ENCODE measurements at regions not wholly inside any gene's neighbourhood (a gene's known extent, or its start where the extent isn't known, plus 50 kb on each side); places are given as distances from the start of the nearest gene placed in this dataset.
A peak's percentile ranks its signal among the peaks of the same experiment; 100 is the strongest.

DNA sequence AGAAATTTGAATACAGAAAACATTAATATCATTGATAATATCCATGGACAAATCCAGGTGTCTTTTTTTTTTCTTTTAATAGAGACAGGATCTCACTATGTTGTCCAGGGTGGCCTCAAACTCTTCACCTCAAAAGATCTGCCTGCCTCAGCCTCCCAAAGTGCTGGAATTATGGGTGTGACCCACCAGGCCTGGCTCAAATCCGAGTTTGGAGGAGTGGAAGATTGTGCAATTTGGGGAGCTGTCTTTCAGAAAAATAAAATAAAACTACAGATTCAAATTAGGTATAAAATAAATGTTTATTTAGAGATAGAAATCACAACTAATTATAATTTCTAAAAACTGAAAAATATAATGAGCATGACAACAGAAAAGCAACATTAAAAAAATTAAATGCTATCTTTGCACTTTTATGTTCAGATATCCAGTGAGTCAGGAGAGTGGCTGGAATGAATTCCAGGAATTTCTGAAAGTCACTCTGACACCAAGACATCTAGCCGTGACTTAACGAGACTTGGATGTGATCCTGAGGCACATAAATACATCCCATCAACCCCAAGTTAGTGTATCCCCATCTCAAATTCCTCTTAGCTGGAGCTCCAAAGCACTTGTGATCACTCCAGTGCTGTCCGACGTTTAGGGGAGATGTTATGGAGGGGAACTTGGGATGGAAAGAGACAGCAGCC lies 128.6 kb upstream of the THY1 start:
- ATAC-seq = no peak
- intact Hi-C loops (cut with DNase I) = no loop called here
- DNase-seq (ENCODE audit: missing footprints) = no peak

DNA sequence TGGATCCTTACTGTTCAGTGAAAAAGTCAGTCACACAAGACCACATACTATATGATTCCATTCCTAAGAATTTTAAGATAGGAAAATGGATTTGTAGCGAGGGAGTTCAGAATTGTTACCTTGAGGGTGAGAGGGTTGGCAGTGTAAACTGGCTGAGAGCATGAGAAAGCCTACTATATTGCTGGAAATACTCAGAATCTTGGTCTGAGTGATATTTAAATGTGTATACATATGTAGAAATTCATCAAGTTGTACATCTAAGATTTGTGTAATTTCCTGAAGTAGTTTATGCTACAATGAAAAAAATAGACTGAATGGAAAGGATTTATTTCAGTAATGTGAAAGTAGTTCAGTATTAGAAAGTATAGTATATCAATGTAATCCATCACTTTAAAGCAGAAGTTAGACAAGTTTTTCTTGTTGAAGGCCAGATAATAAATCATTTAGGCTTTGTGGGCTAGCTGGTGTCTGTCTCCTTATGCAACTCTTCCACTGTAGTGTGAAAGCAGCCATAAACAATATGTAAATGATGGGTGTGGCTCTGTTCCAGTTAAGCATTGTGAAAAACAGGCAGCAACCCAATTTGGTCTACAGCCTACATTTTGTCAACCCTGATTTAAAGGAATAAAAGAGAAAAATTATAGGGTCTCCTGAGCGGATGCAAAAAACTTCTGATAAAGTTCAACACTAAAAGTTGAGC lies 127.2 kb upstream of the THY1 start:
- intact Hi-C loops (cut with DNase I) = no loop called here
- DNase-seq (ENCODE audit: missing footprints) (no peak), ATAC-seq (no peak)

DNA sequence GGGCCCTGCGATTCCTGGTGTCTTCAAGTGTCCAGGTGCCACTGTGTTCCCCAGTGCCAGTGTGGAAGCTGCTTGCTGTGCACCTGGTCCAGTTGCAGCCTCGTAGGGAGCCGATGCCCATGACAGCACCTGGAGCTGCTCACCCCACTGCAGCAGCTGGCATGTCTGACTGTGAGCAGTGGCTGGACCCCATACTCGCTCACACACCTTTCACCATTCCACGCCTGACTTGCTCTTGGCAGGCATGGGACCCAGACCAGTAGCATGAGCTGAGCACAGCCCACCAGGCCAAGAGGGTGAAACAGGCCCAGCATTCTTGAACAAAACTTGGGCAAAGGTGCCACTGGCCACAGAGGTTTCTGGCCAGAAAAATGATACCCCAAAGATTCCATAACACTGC lies 124.5 kb upstream of the THY1 start:
- ATAC-seq = no peak
- no peak for DNase-seq (ENCODE audit: missing footprints)
- intact Hi-C loops (cut with DNase I) = no loop called here

DNA sequence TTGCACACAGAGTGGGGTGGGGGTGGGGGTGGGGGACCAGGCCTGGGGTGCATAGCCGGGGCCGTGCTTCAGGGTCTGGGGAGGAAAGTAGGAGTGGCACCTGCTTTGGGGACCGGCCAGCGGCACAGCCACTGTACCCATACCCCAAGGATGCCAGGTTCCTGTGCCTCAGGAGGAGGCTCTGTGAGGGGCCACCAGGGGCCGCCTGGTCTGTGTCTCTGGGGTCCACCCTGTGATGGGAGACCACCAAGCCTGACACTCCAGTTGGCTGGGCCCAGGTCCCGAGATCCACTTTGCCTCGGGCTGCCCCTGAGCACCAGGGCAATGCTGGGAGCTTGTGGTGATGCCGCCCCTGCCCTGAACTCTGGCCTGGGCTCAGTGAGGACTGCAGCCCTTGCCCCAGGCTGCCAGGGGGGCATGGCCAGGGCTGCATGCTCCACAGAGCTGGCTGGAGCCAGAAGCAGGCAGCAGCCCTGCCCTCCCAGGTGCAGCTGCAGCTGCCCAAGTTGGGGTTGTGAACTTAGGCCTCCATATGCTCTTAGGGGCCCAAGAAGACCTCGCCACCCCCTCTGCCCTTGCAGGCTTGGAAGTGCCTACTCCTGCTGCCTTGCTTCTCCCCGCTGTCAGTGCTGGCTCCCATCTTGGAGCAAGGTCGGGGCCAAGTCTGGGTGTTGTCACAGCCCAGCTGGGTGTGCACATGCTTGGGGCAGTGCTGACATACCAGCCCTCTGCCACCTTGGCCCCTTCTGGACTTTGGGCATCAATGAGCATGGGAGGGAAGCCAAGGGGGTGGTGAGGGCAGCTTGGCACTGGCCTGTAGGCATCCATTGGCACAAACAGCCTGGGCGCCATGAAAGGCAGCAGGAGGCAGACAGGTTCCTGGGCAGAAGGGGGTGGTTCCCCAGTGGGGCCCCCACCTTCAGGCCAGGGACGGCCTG lies 123.3 kb upstream of the THY1 start:
- DNase-seq (ENCODE audit: missing footprints) (no peak), ATAC-seq (no peak)

DNA sequence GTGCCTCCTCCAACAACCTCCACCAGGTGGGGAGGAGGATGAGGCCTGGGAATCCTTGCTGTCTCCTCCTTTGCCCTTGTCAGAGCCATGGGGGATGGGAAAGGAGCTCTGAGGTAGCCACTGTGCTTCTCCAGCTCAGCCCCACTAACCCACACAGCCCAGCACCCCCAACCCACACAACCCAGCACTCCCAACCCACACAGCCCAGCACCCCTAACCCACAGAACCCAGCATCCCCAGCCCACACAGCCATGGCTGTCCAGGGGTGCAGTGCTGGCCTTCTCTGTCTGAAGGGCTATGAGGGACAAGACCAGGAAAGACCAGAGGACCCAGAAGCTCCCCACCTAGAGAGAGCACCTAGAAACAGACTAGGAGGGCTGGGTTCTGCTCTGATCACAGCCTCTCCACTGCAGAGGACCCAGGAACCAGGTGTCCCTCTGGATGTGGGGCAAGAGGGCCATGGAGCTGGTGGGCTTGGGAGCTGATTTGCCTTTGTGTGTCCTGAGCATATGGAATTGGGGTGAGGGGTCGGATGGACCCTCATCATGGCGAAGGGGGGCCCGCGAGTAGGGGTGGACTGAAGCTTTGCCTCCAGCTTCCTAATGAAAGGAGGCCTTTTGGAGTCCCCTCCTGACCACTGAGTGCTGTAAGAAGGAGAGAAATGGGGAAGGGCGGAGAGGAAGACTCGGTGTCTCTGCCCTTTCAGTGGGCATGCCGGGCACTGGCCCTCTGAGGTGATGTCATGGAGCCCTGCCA lies 117.6 kb upstream of the THY1 start:
- no peak for DNase-seq (ENCODE audit: missing footprints)
- intact Hi-C loops (cut with DNase I) = no loop called here
- no peak for ATAC-seq

More for the DNA sequence above, 123.3 kb upstream of the THY1 start:
- intact Hi-C loops (cut with DNase I) = no loop called here

DNA sequence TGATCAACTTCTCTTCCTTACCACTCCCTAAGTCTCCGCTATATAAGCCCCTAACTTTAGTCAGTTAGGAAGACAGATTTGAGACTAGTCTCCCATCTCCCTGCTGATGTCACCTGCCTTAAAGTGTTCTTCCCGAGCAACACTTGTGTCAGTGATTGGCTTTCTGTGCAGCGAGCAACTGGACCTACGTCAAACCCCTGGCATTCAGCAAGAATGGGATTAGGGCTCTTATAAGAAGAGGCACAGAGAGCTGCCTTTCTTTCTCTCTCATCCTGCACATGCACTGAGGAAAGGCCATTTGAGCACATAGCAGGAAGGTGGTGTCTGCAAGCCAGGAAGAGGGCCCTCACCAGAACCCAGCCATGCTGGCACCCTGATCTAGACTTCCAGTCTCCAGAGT lies 116.6 kb upstream of the THY1 start:
- ATAC-seq = no peak
- no peak for DNase-seq (ENCODE audit: missing footprints)
- intact Hi-C loops (cut with DNase I) = no loop called here

DNA sequence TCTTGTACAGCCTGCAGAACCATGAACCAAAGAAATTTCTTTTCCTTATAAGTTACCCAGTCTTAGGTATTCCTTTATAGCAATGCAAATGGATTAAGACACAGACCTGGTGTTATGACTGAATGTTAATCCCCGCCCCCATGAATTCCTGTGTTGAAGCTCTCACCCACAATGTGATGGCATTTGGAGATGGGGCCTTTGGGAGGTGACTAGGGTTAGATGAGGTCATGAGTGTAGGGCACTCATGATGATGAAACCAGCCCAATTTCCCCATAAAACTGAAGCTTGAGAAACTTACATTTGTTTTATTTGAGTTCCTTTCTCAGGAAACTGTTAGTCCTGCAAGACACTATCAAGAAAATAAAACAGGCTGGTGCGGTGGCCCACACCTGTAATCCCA lies 115.8 kb upstream of the THY1 start:
- intact Hi-C loops (cut with DNase I) = no loop called here
- DNase-seq (ENCODE audit: missing footprints) = no peak
- ATAC-seq = no peak

DNA sequence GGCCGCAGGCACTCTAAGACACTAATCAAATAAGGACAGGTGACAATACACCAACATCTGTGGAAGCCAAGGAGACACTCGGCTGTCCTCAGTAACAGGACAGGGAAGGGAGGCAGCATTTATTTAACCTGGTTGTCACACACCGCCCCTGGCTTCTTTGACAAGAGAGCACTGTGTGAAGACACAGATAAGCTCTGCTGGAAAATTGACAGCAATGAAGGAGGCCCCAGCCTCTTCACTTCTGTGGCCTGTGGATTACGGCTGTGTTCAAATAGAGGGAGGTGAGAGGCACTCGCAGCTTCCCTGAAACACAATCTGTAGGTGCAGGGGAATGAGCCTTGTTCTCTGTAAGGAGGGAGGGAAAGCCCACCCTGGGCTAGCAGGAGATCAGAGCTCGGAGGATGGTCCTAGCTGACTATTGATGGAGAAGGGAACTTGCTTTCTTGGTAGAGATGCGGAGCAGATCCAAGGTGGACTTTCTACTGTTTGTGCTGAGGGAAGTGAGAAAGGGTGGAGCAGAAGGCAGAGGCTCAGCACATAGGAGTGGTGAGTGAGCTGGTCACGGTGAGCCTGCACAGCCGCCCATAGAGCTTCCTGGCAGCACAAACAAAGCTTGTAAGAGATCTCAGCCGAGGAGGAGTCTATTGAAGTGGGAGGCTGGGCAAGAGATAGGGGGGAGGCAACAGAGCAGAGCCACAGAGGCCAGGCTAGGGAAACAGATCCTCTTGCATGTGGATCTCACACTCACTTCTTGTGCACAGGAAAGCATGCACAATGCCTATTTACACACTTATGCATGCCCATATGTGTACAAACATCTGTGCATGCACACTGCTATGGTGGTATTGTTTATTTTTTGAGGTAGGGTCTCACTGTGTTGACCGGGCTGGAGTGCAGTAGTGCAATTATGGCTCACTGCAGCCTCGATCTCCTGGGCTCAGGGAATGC lies 114.6 kb upstream of the THY1 start:
- no peak for DNase-seq (ENCODE audit: missing footprints)
- intact Hi-C loops (cut with DNase I) = no loop called here
- no peak for ATAC-seq

DNA sequence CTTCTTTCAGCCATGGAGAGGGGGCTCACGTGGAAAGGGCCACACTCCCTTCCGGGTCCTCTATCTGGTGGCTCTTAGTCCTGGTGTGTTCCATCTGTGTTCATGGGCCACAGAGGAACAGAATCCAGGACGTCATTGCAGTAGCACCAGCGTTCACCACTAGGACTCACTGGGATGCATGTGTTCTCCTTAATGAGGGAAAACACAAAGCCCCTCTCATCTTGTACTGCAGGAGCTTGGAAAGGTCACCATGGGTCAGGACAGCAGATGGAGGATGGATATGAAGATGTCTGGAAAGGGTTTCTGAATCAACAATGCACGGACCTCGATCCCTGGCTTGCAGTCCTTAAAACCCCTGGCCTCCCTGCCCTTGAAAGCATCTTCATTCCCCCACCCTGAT lies 113.8 kb upstream of the THY1 start:
- intact Hi-C loops (cut with DNase I) = no loop called here
- ATAC-seq (no peak), DNase-seq (ENCODE audit: missing footprints) (no peak)

DNA sequence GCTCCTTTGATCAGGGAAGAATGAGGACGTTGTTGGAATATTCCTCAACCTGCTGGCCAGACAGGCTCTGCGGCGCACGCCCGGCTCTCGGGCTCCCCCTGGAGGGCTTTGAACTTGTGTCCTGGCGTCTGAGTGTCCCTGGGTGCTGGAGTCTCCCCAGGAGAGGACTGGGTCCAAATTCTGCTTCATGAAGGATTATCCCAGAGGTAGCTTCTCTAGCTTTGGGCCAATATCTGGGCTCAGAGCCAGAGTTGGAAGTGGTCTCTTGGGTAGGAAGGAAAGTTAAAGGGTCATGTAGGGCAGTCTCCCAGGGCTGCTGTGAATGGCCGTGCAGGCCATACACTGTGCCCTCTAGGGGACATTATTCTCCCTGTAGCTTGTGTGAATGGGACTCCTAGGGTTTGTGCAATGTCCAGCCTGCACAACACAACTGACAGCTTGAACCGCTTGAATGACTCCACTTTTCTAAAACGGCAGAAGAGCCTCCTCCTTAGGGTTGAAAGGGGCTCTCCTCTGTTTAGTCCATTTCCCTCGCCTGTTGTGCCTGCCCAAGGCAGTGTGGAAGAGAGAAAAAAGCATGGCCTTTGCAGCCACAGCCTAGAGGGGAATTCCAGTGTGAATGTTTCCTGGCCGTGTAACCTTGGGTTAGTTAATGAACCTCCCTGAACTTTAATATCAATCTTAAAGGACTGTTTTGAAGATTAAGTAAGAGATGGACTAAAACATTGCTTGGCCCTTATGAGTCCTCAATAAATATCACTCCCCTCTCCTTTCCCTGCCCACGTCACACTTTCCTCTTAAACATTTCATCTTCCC lies 111.2 kb upstream of the THY1 start:
- DNase-seq (ENCODE audit: missing footprints) (peak; percentile 88), ATAC-seq (peak; percentile 72)
- intact Hi-C loops (cut with DNase I) = loop anchor here (2.0 kb wide), 1 partner anchor 53 kb away; no protein-coding TSS in a partner anchor

DNA sequence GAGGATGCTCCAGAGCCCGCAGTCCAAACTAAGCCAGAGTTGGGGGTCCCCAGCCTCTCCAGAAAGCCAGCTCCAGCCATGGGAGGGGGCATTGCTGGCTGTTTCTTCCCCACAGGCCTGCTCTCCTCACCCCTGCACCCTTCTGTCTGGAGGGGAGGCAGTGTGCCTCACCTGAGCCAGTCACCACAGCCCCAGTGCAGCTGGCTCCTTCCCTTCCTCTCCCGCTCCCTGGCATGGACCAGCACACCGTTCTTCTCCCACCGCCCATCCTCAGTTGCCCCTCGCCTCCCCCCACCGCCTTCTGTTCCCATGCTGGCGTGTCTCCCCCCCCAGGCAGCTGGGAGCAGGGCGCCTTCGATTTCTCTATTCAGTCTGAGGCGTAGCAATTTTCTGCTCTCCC lies 110.5 kb upstream of the THY1 start:
- no peak for ATAC-seq
- intact Hi-C loops (cut with DNase I) = loop anchor here (2.0 kb wide), 1 partner anchor 53 kb away; no protein-coding TSS in a partner anchor
- no peak for DNase-seq (ENCODE audit: missing footprints)

DNA sequence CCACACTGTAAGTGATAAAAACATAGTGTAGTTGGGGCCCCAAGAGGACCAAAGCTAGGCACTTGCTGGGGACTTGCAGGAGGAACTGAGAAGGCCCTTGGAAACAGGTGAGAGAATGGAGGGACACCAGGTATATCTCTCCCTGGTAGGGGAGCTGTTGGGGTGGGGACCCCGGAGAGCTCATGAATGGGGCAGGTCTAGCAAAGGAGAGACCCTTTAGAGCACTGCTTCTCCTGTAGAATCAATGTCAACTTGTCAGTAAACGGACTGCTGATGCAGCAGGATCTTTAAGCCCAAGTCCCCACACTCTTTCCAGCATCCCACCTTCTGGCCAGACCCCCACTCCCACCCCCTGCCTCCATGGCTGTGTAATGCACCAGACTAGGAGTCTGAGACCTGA lies 109.6 kb upstream of the THY1 start:
- ATAC-seq = no peak
- intact Hi-C loops (cut with DNase I) = loop anchor here (2.0 kb wide), 1 partner anchor 52 kb away; no protein-coding TSS in a partner anchor

DNA sequence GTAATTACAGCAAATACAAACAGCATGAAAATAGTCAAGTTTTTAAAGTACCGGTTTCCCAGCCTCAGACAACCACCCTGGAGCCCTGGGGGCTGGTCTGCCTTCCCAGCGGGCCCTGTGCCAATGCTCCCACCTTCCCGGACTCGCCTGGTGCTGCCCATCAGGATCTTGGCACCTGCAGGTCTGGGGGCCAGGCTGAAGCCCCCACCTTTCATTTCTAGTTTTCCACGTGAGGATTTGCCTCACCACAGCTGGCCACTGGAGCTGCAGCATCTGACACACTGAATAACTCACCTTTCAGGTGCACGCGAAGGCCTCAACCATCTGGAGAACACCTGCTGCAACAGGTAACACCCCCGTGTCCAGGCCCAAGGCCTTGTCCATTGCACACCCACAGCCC lies 108.7 kb upstream of the THY1 start:
- DNase-seq (ENCODE audit: missing footprints) = no peak
- intact Hi-C loops (cut with DNase I) = loop anchor here (2.0 kb wide), 1 partner anchor 51 kb away; no protein-coding TSS in a partner anchor
- no peak for ATAC-seq

More for the DNA sequence above, 109.6 kb upstream of the THY1 start:
- no peak for DNase-seq (ENCODE audit: missing footprints)

DNA sequence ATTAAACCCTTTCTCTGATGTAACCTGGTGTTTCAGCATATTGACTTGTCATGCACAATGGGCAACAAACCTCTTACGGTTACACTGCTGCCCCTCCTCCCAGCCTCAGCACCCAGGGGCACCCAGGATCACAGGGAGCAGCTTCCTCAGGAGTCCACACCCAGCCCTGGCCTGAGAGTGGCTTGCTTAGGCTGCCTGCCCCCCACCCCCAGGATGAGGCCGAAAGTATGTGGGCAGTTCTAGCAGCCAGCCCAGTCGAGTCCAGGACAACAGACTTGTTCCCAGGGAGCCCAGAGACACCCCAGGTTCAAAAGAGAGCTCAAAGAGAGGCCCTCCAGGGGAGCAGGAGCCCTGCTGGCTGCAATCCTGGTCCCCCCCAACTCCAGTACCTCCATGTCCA lies 108.1 kb upstream of the THY1 start:
- ATAC-seq (no peak), DNase-seq (ENCODE audit: missing footprints) (no peak)
- intact Hi-C loops (cut with DNase I) = no loop called here

DNA sequence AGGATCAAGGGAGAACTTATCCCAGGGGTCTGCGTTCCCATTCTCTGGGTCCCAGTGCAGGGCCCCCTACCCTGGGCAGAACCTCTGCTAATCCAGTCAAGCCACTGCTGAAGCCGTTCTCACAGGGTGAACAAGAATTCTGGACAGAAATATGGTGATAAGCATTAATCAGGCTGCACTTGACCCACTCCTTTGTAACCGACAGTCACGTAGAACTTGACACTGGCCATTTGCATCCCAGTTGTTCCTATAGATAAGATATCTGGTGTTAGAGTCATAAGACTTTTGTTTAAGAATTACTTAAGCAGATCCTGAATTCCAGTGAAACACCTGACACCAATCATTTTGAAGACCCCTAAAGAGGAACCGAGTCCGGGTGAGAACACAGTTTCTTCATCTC lies 107.5 kb upstream of the THY1 start:
- ATAC-seq = no peak
- intact Hi-C loops (cut with DNase I) = no loop called here
- DNase-seq (ENCODE audit: missing footprints) = no peak

DNA sequence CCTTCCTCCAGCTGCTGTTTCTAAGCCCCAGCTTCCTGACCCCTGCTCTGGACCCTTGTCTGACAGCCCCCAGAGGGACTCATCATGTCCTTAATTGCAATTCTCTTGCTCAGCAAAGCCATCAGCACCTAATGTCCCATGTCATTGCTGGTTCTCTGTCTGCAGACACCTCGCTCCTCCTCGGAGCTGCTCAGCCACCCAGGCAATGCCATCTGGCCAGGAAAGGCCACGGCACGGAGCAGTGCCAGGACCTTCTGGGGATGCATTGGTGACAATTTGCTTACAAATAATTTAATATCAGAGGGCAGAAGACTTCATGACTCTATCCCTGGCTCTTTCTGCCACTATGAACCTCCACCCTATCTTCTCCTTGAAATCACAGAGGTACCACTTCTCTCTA lies 107.0 kb upstream of the THY1 start:
- no peak for ATAC-seq
- intact Hi-C loops (cut with DNase I) = no loop called here

More for the DNA sequence above, 107.0 kb upstream of the THY1 start:
- no peak for DNase-seq (ENCODE audit: missing footprints)

Measured in Right ventricle myocardium inferior (tissue), 1 donor.